Liver (tissue), 8 donors: ENCODE measurements at regions not wholly inside any gene's neighbourhood (a gene's known extent, or its start where the extent isn't known, plus 50 kb on each side); places are given as distances from the start of the nearest gene placed in this dataset.

Source experiments
- DNase-seq: peaks from one replicate; pipeline ENCODE4 v3.0.0-alpha.2; 2017; ENCODE audit warnings: low spot score
- H3K27ac ChIP-seq, 2 donors: one replicate each; pipeline ENCODE4 v1.7.0; 2013; ENCODE audit warnings: inconsistent platforms in 2 of 2, low read length in 2 of 2, control low read depth in 1 of 2, low read depth in 1 of 2, mild to moderate bottlenecking in 1 of 2
- H3K27me3 ChIP-seq, 4 donors: one replicate each; pipeline versions ENCODE4 v1.6.1 to v1.7.0; 2013; ENCODE audit warnings: low read length in 3 of 4, inconsistent platforms in 1 of 4, mild to moderate bottlenecking in 1 of 4, moderate library complexity in 1 of 4; ENCODE audit not compliant: control insufficient read depth in 4 of 4, insufficient read depth in 4 of 4
- H3K36me3 ChIP-seq, 4 donors: one replicate each; pipeline versions ENCODE4 v1.6.1 to v1.7.0; 2013; ENCODE audit warnings: low read length in 3 of 4, mild to moderate bottlenecking in 3 of 4, low read depth in 1 of 4, moderate library complexity in 1 of 4; ENCODE audit not compliant: control insufficient read depth in 4 of 4, insufficient read depth in 3 of 4
- H3K4me1 ChIP-seq, 4 donors: one replicate each; pipeline versions ENCODE4 v1.6.1 to v1.7.0; 2013; ENCODE audit warnings: low read length in 3 of 4, mild to moderate bottlenecking in 3 of 4, moderate library complexity in 1 of 4; ENCODE audit not compliant: control insufficient read depth in 4 of 4, insufficient read depth in 4 of 4
- H3K4me3 ChIP-seq, 3 donors: one replicate each; pipeline versions ENCODE4 v1.6.1 to v1.7.0; 2013; ENCODE audit warnings: low read length in 3 of 3, control low read depth in 1 of 3, low read depth in 1 of 3, mild to moderate bottlenecking in 1 of 3
- H3K9ac ChIP-seq, 2 donors: one replicate each; pipeline ENCODE4 v1.7.0; 2013; ENCODE audit warnings: low read length in 2 of 2, mild to moderate bottlenecking in 2 of 2, moderate library complexity in 2 of 2, control low read depth in 1 of 2, low read depth in 1 of 2
- H3K9me3 ChIP-seq, 4 donors: one replicate each; pipeline versions ENCODE4 v1.6.1 to v1.7.0; 2013; ENCODE audit warnings: low read length in 3 of 4; ENCODE audit not compliant: control insufficient read depth in 4 of 4
- EGR1 ChIP-seq, 2 donors: IDR thresholded peaks; 2 replicates each; pipeline ENCODE4 v1.6.1; 2016 to 2018; ENCODE audit warnings: antibody characterized with exemption in 2 of 2, low read depth in 2 of 2
- FOXA1 ChIP-seq: IDR thresholded peaks from 2 replicates; pipeline ENCODE4 v1.6.1; 2016; ENCODE audit warnings: antibody characterized with exemption
- FOXA2 ChIP-seq: IDR thresholded peaks from 2 replicates; pipeline ENCODE4 v1.6.1; 2016; ENCODE audit warnings: antibody characterized with exemption
- GABPA ChIP-seq, 2 donors: IDR thresholded peaks in 1 of 2; conservative IDR thresholded peaks in 1 of 2; 2 replicates each; pipeline ENCODE4 v1.6.1; 2016; ENCODE audit warnings: antibody characterized with exemption in 2 of 2, mild to moderate bottlenecking in 1 of 2, moderate library complexity in 1 of 2
- HNF4A ChIP-seq, 2 donors: conservative IDR thresholded peaks; 2 replicates each; pipeline ENCODE4 v1.6.1; 2016; ENCODE audit warnings: antibody characterized with exemption in 2 of 2, mild to moderate bottlenecking in 2 of 2
- HNF4G ChIP-seq: IDR thresholded peaks from 2 replicates; pipeline ENCODE4 v1.6.1; 2016; ENCODE audit warnings: antibody characterized with exemption
- JUND ChIP-seq, 2 donors: IDR thresholded peaks; 2 replicates each; pipeline ENCODE4 v1.6.1; 2016; ENCODE audit warnings: antibody characterized with exemption in 2 of 2
- NR2F2 ChIP-seq: IDR thresholded peaks from 2 replicates; pipeline ENCODE4 v1.6.1; 2016; ENCODE audit warnings: antibody characterized with exemption
- RAD21 ChIP-seq, 2 donors: IDR thresholded peaks; 2 replicates each; pipeline ENCODE4 v1.6.1; 2016; ENCODE audit warnings: antibody characterized with exemption in 2 of 2, mild to moderate bottlenecking in 2 of 2
- RXRA ChIP-seq, 2 donors: IDR thresholded peaks; 2 replicates each; pipeline ENCODE4 v1.6.1; 2017 to 2018; ENCODE audit warnings: antibody characterized with exemption in 2 of 2, mild to moderate bottlenecking in 1 of 2
- SP1 ChIP-seq: IDR thresholded peaks from 2 replicates; pipeline ENCODE4 v1.6.1; 2018; ENCODE audit warnings: antibody characterized with exemption, mild to moderate bottlenecking
- TAF1 ChIP-seq: conservative IDR thresholded peaks from 2 replicates; pipeline ENCODE4 v1.6.1; 2016; ENCODE audit warnings: antibody characterized with exemption, mild to moderate bottlenecking
- YY1 ChIP-seq: IDR thresholded peaks from 2 replicates; pipeline ENCODE4 v1.6.1; 2016; ENCODE audit warnings: antibody characterized with exemption, mild to moderate bottlenecking
- WGBS: extraction: QIAGEN DNeasy Blood & Tissue Kit; methylation state at CpG from one replicate; pipeline ENCODE4 v1.1.7; 2013; 5-methylcytosine and 5-hydroxymethylcytosine counted together
- TF ChIP-seq, protein P1 (sequence below): IDR thresholded peaks from 2 replicates; pipeline ENCODE4 v1.6.1; 2016; ENCODE audit warnings: antibody characterized with exemption
- TF ChIP-seq, protein P2 (sequence below): fragments of 150-350 bp; IDR thresholded peaks from 2 replicates; pipeline ENCODE4 v1.5.1; 2017; ENCODE audit warnings: improper control_type of control experiment, low read depth, low read length; ENCODE audit not compliant: missing input control
- TF ChIP-seq, protein P3 (sequence below): IDR thresholded peaks from 2 replicates; pipeline ENCODE4 v1.6.1; 2016; ENCODE audit warnings: antibody characterized with exemption, mild to moderate bottlenecking
- TF ChIP-seq, protein P4 (sequence below): IDR thresholded peaks from 2 replicates; pipeline ENCODE4 v1.6.1; 2016; ENCODE audit warnings: antibody characterized with exemption
- TF ChIP-seq, protein P5 (sequence below): IDR thresholded peaks from 2 replicates; pipeline ENCODE4 v1.6.1; 2016; ENCODE audit warnings: antibody characterized with exemption
- donor health status: healthy.
- donor health status: healthy.
- donor health status: healthy.
- donor health status: healthy.
- donor health status: healthy.

DNA sequence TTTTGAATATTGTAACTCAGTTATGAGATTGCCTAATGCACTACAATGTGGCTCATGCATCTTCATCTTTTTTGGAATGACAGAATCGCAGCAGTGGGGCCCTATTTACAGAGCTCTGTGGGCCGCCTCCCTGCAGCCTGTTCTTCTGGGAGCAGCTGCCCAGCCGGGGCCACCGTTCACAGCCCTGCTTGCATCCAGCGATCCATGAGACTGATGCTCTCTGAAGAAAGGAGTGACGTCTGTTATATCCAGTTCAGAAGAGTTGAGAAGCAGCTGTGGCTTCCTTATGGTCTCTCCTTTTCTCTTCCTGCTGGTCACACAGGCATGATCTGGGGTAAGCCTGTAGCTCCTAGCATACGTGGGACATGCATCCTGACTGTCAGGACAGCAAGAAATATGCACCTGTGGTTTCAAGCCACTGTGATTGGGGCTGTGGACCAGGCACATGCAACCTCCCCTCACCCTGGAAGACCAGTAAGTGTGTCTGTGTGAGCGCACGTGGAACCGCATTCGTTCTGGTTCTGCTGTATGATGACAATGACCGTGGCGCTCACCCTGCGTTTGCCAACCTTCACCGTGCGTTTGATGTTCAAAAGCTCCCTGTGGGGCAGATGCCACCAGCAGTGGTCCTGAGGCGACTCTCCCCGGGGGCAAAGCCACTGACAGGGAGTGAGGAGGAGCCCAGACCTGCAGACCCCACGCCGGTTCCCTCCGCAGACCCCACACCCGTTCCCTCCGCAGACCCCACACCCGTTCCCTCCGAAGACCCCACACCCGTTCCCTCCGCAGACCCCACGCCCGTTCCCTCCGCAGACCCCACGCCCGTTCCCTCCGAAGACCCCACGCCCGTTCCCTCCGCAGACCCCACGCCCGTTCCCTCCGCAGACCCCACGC lies 189.8 kb downstream of the TMEM18 start:
- Histone ChIP-seq H3K27ac (no peak overlapping the region), H3K36me3 (no peaks in the 10 kb centered on the region), H3K4me1 (no peaks in the 10 kb centered on the region), H3K27me3 (peaks cover 0 to 2% (median 0%) of the 10 kb centered on the region in 4 donors), H3K4me3 (no peak overlapping the region), H3K9ac (no peak overlapping the region), H3K9me3 (no peaks in the 10 kb centered on the region)
- no peak for DNase-seq
- TF ChIP-seq YY1 (no peak), HNF4A (conservative IDR thresholded peaks at IDR 0.05) (no peak), EGR1 (IDR thresholded peaks at IDR 0.05; ENCODE audit: low read depth in 2 of 2) (no peak), RAD21 (IDR thresholded peaks at IDR 0.05) (no peak), FOXA1 (no peak), FOXA2 (no peak), SP1 (no peak), RXRA (IDR thresholded peaks at IDR 0.05) (no peak), NR2F2 (no peak), JUND (IDR thresholded peaks at IDR 0.05) (no peak), TAF1 (no peak), HNF4G (no peak), GABPA (IDR thresholded peaks at IDR 0.05 in 1 of 2, conservative IDR thresholded peaks at IDR 0.05 in 1 of 2) (no peak)
- TF ChIP-seq, protein P1, sequence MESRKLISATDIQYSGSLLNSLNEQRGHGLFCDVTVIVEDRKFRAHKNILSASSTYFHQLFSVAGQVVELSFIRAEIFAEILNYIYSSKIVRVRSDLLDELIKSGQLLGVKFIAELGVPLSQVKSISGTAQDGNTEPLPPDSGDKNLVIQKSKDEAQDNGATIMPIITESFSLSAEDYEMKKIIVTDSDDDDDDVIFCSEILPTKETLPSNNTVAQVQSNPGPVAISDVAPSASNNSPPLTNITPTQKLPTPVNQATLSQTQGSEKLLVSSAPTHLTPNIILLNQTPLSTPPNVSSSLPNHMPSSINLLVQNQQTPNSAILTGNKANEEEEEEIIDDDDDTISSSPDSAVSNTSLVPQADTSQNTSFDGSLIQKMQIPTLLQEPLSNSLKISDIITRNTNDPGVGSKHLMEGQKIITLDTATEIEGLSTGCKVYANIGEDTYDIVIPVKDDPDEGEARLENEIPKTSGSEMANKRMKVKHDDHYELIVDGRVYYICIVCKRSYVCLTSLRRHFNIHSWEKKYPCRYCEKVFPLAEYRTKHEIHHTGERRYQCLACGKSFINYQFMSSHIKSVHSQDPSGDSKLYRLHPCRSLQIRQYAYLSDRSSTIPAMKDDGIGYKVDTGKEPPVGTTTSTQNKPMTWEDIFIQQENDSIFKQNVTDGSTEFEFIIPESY = no peak
- TF ChIP-seq, protein P2, sequence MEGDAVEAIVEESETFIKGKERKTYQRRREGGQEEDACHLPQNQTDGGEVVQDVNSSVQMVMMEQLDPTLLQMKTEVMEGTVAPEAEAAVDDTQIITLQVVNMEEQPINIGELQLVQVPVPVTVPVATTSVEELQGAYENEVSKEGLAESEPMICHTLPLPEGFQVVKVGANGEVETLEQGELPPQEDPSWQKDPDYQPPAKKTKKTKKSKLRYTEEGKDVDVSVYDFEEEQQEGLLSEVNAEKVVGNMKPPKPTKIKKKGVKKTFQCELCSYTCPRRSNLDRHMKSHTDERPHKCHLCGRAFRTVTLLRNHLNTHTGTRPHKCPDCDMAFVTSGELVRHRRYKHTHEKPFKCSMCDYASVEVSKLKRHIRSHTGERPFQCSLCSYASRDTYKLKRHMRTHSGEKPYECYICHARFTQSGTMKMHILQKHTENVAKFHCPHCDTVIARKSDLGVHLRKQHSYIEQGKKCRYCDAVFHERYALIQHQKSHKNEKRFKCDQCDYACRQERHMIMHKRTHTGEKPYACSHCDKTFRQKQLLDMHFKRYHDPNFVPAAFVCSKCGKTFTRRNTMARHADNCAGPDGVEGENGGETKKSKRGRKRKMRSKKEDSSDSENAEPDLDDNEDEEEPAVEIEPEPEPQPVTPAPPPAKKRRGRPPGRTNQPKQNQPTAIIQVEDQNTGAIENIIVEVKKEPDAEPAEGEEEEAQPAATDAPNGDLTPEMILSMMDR = no peak
- TF ChIP-seq, protein P3, sequence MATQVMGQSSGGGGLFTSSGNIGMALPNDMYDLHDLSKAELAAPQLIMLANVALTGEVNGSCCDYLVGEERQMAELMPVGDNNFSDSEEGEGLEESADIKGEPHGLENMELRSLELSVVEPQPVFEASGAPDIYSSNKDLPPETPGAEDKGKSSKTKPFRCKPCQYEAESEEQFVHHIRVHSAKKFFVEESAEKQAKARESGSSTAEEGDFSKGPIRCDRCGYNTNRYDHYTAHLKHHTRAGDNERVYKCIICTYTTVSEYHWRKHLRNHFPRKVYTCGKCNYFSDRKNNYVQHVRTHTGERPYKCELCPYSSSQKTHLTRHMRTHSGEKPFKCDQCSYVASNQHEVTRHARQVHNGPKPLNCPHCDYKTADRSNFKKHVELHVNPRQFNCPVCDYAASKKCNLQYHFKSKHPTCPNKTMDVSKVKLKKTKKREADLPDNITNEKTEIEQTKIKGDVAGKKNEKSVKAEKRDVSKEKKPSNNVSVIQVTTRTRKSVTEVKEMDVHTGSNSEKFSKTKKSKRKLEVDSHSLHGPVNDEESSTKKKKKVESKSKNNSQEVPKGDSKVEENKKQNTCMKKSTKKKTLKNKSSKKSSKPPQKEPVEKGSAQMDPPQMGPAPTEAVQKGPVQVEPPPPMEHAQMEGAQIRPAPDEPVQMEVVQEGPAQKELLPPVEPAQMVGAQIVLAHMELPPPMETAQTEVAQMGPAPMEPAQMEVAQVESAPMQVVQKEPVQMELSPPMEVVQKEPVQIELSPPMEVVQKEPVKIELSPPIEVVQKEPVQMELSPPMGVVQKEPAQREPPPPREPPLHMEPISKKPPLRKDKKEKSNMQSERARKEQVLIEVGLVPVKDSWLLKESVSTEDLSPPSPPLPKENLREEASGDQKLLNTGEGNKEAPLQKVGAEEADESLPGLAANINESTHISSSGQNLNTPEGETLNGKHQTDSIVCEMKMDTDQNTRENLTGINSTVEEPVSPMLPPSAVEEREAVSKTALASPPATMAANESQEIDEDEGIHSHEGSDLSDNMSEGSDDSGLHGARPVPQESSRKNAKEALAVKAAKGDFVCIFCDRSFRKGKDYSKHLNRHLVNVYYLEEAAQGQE = no peak
- TF ChIP-seq, protein P4, sequence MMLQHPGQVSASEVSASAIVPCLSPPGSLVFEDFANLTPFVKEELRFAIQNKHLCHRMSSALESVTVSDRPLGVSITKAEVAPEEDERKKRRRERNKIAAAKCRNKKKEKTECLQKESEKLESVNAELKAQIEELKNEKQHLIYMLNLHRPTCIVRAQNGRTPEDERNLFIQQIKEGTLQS = no peak
- TF ChIP-seq, protein P5, sequence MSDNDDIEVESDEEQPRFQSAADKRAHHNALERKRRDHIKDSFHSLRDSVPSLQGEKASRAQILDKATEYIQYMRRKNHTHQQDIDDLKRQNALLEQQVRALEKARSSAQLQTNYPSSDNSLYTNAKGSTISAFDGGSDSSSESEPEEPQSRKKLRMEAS = no peak
- 89% methylated on average over 31 of the region's 40 CpGs for WGBS
